ENCODE measurements at regions not wholly inside any gene's neighbourhood (a gene's known extent, or its start where the extent isn't known, plus 50 kb on each side); places are given as distances from the start of the nearest gene placed in this dataset.

DNA sequence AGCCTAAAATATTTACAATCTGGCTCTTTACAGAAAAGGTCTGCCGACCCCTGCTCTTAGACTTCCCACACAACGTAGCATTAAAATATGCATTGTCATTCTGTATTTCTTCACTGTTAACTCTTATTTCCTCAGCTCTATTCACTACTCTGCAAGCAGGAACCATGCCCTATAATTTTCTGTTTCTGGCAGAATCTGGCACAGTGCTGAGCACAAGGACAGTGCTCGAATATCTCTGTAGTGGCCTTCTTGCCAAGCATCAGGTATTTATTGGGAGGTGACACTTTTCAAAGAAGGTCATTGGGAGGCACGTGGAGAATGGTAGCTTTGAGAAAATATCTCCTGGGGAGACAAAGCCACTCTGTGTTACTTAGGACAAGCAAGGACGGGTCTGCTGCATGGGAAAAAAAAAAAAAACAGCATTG lies 77.9 kb downstream of the PSMG1 start:
- no peak for DNase-seq

- no peak for DNase-seq
Observed at GRCh38 chr21:39104911-39105310, 78.3 kb downstream of the PSMG1 start.

DNA sequence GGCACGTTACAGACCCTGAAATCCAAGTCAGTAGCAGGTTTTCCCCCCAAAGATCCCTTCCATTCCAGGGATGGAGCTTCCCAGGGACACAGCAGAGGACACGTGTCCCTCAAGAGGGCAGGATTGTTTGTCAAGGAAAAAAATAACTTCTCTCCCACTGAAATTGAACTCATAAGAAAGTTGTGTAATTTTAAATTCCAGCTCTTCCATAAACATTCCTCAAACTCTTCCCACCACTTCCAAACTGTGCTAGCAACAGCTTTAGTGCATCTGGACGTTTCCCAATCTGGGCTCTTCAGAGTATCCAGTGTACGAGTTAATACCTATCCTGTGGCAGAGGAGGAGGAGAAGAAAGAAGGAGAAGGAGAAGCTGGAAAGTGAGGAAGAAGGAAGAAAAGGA lies 79.6 kb downstream of the PSMG1 start:
- no peak for DNase-seq

DNA sequence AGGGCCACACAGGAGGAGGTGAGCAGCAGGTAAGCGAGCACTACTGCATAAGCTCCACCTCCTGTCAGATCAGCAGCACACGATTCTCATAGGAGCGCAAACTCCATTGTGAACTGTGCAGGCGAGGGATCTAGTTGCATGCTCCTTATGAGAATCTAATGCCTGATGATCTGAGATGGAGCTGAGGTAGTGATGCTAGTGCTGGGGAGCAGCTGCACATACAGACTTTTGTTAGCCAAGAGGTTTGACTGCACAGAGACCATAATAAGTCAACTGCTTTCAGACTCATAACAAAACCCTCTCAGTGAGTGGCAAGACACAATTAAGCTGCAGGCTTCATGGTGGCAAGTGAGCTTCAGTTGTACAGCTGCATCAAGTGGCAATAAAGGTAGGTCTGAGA lies 83.4 kb downstream of the PSMG1 start:
- DNase-seq = no peak

DNA sequence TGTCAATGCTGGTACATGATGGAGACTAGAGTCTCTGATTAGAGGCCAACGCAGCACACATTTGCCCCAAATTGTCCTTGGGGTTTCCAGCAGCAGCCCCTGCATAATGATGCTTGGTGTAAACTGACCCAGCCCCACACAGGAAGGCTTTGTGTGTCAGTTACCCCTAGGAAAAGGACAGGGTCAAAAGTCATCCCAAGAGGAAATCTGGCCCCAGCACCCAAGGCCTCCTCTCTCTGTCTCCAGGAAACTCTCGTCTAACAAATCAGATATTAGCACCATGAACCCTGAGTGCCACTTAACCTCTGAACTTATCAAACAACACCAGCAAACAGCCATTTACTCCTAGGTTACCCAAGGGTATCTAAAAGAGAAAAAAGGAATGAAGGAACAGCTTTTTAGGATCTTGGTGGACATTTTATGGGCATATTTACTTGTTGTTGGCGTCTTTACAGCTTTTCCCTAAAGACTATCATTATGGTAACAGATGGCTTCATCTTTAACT lies 84.5 kb downstream of the PSMG1 start:
- no peak for DNase-seq

GRCh38 chr21:39097981-39098380 lies 85.3 kb downstream of the PSMG1 start:
- DNase-seq = no peak

DNA sequence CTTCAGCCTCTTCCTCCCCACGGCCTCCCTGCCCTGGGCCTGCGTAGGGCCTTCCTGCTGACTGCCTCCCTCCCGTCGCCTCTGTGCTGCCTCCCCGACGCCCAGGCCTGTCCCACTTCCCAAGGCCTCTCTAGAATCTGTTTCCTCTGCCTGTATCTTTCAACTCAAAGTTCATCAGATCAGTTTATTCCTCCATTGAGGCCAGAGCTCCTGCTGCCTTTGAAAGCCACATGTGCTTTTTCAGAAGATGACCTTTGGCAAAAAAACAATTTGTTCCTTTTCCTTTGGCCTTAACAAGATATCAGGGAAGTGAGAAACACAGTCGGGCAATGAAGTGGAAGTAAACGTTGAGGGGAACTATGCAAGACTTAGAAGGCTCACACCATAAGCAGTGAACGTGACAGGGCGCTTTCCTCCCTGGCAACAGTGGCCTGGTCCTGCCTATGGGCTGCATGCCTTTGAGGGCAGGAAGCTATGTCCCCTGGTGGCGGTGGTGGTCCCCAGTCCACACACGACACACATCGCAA lies 85.9 kb downstream of the PSMG1 start:
- DNase-seq = no peak

DNA sequence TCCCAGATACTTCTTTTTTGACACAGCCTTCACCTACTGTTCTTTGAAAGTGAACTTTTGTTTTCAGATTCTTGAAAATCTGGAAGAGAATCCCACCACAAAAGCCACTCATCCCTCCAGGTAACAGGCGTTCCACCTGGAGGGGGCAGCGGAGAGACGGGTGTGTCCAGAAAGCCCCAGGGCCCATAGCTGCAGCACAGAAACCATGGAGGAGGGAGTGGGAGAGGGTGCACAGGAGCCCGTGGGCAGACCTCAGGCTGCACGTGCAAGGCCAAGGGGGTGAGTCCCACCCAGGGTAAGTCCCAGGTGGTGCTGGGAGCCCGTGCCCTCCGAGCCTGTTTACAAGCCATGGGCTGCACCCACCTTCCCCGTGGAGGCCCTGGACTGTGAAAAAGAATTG lies 86.5 kb downstream of the PSMG1 start:
- DNase-seq = no peak

- DNase-seq = no peak
Observed at GRCh38 chr21:39095681-39096080, 87.6 kb downstream of the PSMG1 start.

DNA sequence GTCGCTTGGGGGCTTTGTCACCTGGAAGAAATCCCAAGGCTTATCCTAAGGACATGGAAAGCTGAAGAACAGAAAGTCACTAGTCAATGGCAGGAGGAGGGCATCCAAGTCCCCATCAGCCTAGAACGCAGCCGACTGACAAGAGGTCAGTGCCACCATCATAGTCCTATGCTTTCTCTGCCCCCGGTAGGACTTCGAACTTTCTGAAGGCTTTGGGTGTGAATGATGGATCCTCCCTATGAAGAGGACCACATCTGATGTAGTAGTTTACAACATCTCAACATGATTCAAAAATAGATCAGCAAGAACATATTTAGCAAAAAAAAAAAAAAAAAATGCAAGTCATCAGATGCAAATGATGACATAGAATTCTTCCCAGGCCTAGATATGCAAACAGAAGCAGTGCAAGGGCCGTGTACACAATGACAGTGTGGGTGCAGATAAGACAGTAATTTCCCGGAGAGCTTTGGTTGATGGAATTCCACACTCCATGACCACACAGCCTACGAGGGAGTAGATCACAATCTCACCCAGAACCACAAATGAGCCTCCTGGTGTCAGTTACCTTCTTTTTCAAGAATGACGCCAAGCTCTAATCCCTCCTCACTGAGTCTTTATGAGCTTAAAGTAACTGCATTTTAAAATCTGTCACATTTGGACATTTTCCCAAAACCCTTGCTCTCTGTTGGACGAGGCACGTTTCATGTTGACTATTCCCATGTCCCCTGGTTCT lies 88.2 kb downstream of the PSMG1 start:
- DNase-seq = no peak

DNA sequence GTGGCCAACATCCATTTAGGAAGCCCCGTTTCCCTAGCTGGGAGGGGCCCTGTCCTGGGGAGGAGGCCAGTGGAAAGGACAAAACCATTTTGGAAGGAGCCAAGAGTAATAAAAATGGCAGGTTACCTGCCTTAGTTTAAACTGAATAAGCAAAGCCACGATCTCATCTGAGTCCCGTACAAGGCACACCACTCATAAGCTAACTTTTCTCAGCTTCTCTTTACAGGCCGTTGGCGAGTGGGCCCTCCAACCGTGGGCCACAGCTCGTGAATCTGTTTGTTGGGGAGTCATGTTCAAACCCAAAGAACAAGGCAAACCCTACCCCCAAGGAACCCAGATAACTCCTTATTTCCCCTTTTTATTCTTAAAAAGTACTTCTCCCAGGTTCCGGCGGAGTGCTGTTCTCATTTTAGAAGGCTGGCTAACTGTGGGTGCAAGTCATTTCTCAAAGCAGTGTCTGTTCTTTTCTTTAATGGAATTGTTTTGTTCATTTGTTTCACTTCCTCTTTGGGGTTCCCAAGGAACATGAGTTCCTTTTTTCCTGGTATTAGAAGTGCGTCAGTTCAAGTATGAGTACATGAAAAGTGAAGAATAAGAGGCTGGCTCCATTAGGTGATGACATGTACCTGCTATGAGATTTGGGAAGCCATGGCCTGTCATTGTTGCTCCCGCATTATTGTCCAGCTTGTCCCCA lies 89.0 kb downstream of the PSMG1 start:
- peak; percentile 27 for DNase-seq

GRCh38 chr21:39093526-39093925 lies 89.7 kb downstream of the PSMG1 start:
- no peak for DNase-seq

GRCh38 chr21:39088831-39089380 lies 94.3 kb downstream of the PSMG1 start:
- no peak for DNase-seq

DNA sequence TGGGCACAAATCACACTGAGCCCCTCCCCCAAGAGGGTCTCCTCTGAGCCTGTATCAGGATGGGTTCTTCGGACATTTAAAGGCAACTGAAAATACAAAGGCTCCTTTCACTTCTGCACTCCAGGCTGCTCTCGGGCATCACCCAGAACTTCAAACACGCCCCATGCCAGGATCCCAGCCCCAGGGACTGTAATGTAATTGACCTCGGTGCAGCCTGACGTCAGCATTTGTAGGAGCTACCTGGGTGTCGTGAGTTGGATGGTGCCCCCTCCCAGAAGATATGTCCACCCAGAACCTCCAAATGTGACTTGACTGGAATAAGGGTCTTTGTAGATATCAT lies 95.2 kb downstream of the PSMG1 start:
- no peak for DNase-seq

GRCh38 chr21:39087238-39088030 lies 95.8 kb downstream of the PSMG1 start:
- no peak for DNase-seq

DNA sequence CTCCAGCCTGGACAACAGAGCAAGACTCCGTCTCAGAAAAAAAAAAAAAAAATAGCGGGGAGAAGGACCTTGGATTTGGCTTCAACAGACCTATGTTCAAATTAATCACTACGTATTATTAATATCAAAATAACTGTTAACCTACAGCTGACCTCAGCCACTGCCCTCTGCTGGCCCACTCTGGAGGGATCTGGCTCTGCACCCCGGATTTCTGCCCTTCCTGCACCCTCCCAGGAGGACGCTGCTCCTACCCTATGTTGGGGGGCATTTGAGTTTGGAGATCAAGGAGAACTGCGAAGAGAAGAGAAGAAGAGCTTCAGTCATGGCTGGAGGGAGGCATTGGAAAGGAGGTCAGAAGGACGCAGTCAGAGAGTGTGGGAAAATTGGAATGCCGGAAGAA lies 96.7 kb downstream of the PSMG1 start:
- no peak for DNase-seq

DNA sequence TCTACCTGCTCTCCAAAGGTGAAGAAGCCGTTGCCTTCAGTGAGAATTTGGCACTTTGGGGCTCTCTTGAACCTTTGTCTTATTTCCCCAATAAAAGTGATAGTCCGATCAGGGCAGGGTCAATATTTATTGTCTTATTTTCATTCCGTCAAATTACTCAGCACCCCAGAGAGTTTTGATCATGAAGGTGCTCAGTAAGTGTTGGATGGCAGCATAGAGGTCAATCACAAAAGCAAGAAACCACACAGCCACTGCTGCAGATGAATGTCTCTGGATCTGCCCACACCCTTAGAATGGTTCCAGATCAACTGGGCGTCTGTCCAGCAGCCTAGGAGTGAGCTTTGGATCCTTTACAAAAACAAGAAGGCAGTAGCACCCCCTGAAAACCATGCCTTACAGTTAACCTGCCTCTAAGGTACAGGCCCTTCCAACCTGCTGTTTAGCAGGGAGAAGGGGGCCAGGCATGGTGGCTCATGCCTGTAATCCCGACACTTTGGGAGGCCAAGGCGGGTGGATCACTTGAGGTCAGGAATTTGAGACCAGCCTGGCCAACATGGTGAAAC lies 97.3 kb downstream of the PSMG1 start:
- DNase-seq = no peak

- DNase-seq = no peak
Observed at GRCh38 chr21:39084979-39085729, 98.1 kb downstream of the PSMG1 start.

DNA sequence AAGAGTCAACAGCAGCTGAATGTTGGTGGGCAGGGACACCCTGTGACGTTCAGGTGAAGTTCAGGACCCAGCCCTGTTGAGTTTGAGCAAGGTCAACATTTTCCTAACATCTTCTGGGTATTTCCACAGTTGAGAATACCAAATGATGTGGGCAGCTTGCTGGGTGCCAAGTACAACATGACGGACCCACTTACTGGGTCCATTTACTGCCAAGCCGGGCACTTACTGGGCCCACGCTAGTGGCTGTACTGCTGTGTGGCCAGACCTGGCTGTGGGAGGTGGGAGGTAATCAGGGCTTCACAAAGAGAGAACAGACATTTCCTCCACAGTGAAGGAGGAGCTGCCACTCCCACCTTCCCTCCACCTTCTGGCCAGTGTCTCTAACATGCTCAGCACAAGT lies 99.2 kb downstream of the PSMG1 start:
- no peak for DNase-seq

- no peak for DNase-seq
Observed at GRCh38 chr21:39083377-39084008, 99.8 kb downstream of the PSMG1 start.

GRCh38 chr21:39082656-39083376 lies 100.4 kb downstream of the PSMG1 start:
- DNase-seq = no peak

Data from CD4-positive, alpha-beta T cell treated with Interleukin-4 for 4 hours (primary cell).